ENCODE measurements at regions not wholly inside any gene's neighbourhood (a gene's known extent, or its start where the extent isn't known, plus 50 kb on each side); places are given as distances from the start of the nearest gene placed in this dataset.
"Not testable (repeated sequence)": the region's sequence is repeated elsewhere in the genome, so short reads cannot be mapped to it uniquely, and the experiment has no call there.

DNA sequence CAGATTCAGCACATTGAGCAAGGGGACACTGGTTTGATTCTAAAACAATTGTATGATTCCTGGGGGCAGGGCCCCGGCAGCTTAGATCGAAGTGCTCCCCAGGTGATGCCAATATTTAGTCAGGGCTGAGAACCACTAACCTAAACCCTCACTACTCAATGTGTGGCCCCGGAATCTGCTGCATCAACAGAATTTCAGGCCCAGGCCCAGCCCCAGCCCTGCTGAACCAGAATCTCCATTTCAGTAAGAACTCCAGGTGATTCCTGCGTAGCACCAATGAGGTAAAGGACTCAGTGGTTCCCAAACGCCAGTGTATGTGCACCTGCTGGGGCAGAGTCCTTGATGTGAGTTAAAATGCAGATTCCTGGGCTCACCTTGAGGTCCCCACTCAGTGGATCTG is 152.8 kb upstream of the KCNG1 start:
- TF ChIP-seq, protein P1, sequence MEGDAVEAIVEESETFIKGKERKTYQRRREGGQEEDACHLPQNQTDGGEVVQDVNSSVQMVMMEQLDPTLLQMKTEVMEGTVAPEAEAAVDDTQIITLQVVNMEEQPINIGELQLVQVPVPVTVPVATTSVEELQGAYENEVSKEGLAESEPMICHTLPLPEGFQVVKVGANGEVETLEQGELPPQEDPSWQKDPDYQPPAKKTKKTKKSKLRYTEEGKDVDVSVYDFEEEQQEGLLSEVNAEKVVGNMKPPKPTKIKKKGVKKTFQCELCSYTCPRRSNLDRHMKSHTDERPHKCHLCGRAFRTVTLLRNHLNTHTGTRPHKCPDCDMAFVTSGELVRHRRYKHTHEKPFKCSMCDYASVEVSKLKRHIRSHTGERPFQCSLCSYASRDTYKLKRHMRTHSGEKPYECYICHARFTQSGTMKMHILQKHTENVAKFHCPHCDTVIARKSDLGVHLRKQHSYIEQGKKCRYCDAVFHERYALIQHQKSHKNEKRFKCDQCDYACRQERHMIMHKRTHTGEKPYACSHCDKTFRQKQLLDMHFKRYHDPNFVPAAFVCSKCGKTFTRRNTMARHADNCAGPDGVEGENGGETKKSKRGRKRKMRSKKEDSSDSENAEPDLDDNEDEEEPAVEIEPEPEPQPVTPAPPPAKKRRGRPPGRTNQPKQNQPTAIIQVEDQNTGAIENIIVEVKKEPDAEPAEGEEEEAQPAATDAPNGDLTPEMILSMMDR (conservative IDR thresholded peaks at IDR 0.05; ENCODE audit: low read depth, low read length): no peak
- no peak overlapping the region for H3K4me3 ChIP-seq (ENCODE audit: low read length)
- no peak for DNase-seq (ENCODE audit: low read depth)

DNA sequence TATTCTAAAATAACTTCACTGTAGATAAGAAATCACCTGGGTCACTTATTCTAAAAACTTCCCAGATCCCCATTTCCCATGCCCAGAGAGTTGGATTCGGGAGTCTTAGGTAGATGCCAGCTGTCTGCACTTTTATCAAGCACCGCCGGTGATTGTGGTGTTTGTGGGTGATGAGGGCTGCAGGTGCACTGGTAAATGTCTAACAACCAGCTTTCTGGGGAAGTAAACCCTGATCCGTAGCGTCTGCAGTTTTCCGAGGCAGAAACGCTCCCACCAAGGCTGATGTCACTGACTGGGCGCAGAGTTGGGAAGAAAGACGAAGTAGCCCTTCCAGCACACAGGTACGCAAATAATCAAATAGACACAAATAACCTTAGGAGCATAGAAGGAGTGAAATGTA is 152.2 kb upstream of the KCNG1 start:
- DNase-seq (ENCODE audit: low read depth): no peak
- TF ChIP-seq, protein P1 (conservative IDR thresholded peaks at IDR 0.05; ENCODE audit: low read depth, low read length): no peak
- no peak overlapping the region for H3K4me3 ChIP-seq (ENCODE audit: low read length)

DNA sequence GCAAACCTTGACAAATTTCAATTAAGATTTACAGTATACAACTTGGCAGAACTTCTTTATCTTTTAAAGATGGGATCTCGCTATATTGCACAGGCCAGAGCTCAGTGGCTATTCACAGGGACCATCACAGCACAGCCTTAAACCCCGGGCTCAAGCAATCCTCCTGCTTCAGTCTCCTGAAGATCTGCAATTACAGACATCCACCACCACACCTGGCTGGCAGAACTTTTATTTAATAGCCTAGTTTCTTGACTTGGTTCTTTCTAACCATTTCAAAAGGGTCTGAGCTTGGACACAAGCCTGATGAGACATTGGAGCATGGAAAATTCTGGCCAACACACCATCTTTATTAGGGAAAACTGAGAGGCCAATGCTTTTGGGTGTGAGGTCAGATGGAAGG is 151.6 kb upstream of the KCNG1 start:
- no peak for DNase-seq (ENCODE audit: low read depth)
- TF ChIP-seq, protein P1 (conservative IDR thresholded peaks at IDR 0.05; ENCODE audit: low read depth, low read length): no peak
- no peak overlapping the region for H3K4me3 ChIP-seq (ENCODE audit: low read length)

DNA sequence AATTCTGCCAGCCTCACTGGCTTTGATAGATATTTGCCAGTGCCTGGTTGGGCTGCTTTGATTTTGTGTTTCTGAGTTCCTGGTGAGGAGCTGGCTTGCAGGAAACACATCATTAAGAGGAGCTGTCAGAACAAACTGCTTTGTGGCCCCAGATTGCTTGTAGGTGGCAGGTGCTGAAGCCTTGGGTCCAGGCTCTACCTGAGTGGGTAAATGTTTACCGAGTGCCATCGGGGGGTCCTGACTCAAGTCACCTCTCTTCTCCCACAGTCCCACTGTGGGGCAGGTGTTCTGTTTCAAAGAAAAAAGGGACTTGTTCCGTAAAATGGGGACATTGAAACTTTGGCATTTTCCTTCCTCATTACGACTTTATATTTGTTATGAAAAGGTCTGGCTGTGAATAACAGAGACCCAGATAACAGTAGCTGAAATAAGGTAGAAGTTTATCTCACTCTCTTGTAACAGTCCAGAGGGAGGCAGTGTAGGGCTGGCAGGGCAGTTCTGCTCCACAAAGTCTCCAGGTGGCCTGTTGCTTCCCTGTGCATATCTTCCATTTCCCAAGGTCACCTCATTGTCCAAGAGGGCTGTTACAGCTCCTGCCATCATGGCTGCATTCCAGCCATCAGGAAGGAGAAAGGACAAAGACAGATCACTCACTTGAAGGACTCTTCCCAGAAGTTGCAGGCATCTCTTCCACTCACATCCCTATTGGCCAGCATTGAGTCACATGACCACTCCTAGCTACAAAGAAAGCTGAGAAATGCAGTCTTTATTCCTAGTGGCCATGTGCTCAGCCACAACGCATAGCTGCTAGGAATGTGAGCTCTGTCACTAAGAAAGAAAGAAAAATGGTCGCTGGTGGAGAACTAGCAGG is 149.9 kb upstream of the KCNG1 start:
- TF ChIP-seq, protein P1 (conservative IDR thresholded peaks at IDR 0.05; ENCODE audit: low read depth, low read length): no peak
- no peak for DNase-seq (ENCODE audit: low read depth)
- no peak overlapping the region for H3K4me3 ChIP-seq (ENCODE audit: low read length)

DNA sequence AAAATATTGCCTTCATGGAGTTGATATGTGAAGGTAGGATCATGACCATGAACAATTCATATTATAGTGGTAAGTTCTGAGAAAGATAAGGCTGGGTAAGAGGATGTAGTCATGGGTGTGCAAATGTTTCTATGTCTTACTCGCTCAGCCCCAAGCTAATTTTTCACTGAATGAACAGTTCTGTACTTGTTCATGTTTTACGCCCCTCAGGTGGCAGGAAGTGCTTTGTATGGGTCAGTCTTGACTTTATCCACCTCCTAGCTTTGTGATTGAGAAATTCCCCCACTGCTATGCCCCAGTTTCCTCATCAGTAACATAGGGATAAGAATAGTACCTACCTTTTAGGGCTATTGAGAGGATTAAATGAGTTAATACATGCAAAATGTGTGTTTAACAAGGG is 148.2 kb upstream of the KCNG1 start:
- TF ChIP-seq, protein P1 (conservative IDR thresholded peaks at IDR 0.05; ENCODE audit: low read depth, low read length): no peak
- H3K4me3 ChIP-seq (ENCODE audit: low read length): no peak overlapping the region
- no peak for DNase-seq (ENCODE audit: low read depth)

DNA sequence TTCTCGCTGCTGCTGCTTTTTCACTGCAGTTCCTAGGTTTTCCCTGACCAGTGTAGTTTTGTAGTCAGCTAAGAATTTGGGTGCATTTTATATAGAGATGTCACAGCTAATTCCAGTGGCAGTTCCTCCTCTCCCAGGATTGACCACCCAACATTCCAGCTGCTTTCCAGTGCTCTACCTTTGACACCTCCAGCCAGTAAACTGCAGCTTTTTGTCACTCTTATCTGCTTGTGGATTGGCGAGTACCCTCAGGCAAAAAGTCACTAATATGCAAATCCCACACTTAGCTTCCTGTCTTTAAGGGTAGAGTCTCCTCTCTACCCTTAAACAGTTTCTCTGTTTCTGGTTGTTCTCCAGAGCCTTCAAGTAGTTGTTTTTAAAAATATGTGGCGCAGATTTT is 146.9 kb upstream of the KCNG1 start:
- TF ChIP-seq, protein P1 (conservative IDR thresholded peaks at IDR 0.05; ENCODE audit: low read depth, low read length): no peak
- DNase-seq (ENCODE audit: low read depth): no peak
- H3K4me3 ChIP-seq (ENCODE audit: low read length): no peak overlapping the region

DNA sequence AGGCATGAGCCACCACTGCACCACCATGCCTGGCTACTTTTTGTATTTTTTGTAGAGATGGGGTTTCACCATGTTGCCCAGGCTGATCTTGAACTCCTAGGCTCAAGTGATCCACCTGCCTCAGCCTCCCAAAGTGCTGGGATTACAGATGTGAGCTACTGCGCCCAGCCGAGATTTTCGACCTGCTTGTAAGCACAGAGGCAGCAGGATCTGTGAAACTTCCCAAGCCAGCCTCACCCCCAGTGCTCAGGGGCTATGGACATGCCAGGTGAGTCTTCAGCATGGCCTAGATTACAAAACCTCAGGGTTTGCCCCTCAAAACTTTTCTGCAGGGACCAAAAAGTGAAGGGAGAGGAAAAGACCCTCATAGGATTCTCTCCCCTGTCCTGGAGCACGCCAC is 145.0 kb upstream of the KCNG1 start:
- not testable (repeated sequence) for DNase-seq (ENCODE audit: low read depth); H3K4me3 ChIP-seq (ENCODE audit: low read length)

Data from retinal pigment epithelial cell (primary cell).